Neural cell (in vitro differentiated cells): ENCODE measurements at regions not wholly inside any gene's neighbourhood (a gene's known extent, or its start where the extent isn't known, plus 50 kb on each side); places are given as distances from the start of the nearest gene placed in this dataset.

ENCODE experiments used
- H2AFZ ChIP-seq: fragments of 200-600, 300-800 bp; sonication (generic), shearing (Covaris generic); 2 replicates; pipeline ENCODE4 v1.6.0; 2014; ENCODE audit warnings: low read depth, mild to moderate bottlenecking, antibody characterized with exemption, low read length, moderate library complexity
- H3F3A ChIP-seq: fragments of 200-600 bp; shearing (Covaris generic); 2 replicates; pipeline ENCODE4 v1.6.1; 2016; ENCODE audit warnings: mild to moderate bottlenecking, moderate library complexity, mixed read lengths, antibody characterized with exemption, low read length; ENCODE audit not compliant: insufficient read depth, poor library complexity, severe bottlenecking
- H3K27ac ChIP-seq: fragments of 200-600, 300-800 bp; sonication (generic), shearing (Covaris generic); 2 replicates; pipeline ENCODE4 v1.5.1; 2014; ENCODE audit warnings: mild to moderate bottlenecking, low read length, moderate library complexity
- H3K27me3 ChIP-seq: fragments of 300-800, 200-600 bp; sonication (generic), shearing (Covaris generic); 2 replicates; pipeline ENCODE4 v1.6.0; 2014; ENCODE audit warnings: mild to moderate bottlenecking, low read depth, low read length, moderate library complexity; ENCODE audit not compliant: insufficient read depth
- H3K36me3 ChIP-seq: fragments of 300-800, 200-600 bp; sonication (generic), shearing (Covaris generic); 2 replicates; pipeline ENCODE4 v1.5.1; 2014; ENCODE audit warnings: mild to moderate bottlenecking, antibody characterized with exemption, low read length, moderate library complexity; ENCODE audit not compliant: insufficient read depth
- H3K4me2 ChIP-seq: fragments of 300-800, 200-600 bp; sonication (generic), shearing (Covaris generic); 2 replicates; pipeline ENCODE4 v1.6.0; 2014; ENCODE audit warnings: mild to moderate bottlenecking, low read length
- H3K4me3 ChIP-seq: fragments of 300-800, 200-600 bp; sonication (generic), shearing (Covaris generic); 2 replicates; pipeline ENCODE4 v1.5.1; 2014; ENCODE audit warnings: mild to moderate bottlenecking, low read length, moderate library complexity
- H3K79me2 ChIP-seq: fragments of 200-600 bp; shearing (Covaris generic); replicated peaks from 2 replicates; pipeline ENCODE4 v1.6.0; 2014; ENCODE audit warnings: mild to moderate bottlenecking, low read length, moderate library complexity; ENCODE audit not compliant: insufficient read depth
- H3K9ac ChIP-seq: fragments of 300-800, 200-600 bp; sonication (generic), shearing (Covaris generic); 2 replicates; pipeline ENCODE4 v1.6.1; 2016; ENCODE audit warnings: mild to moderate bottlenecking, low read length, mixed read lengths
- H3K9me2 ChIP-seq: fragments of 200-600 bp; shearing (Covaris generic); 2 replicates; pipeline ENCODE4 v1.6.1; 2016; ENCODE audit warnings: mild to moderate bottlenecking, low read length, mixed read lengths; ENCODE audit not compliant: insufficient read depth
- H3K9me3 ChIP-seq: fragments of 200-600, 300-800 bp; sonication (generic), shearing (Covaris generic); 2 replicates; pipeline ENCODE4 v1.6.1; 2016; ENCODE audit warnings: mild to moderate bottlenecking, mixed run types, low read length, moderate library complexity, mixed read lengths
- H4K20me1 ChIP-seq: fragments of 200-600 bp; shearing (Covaris generic); 2 replicates; pipeline ENCODE4 v1.6.1; 2016; ENCODE audit warnings: mild to moderate bottlenecking, mixed run types; ENCODE audit not compliant: insufficient read depth
- CTCF ChIP-seq: fragments of 450-650 bp; IDR thresholded peaks from 2 replicates; pipeline ENCODE4 v1.5.1; 2014; ENCODE audit warnings: antibody characterized with exemption, mild to moderate bottlenecking, moderate library complexity; ENCODE audit not compliant: poor library complexity, severe bottlenecking
- EP300 ChIP-seq: fragments of 450-650 bp; conservative IDR thresholded peaks from 2 replicates; pipeline ENCODE4 v1.6.1; 2014; ENCODE audit warnings: antibody characterized with exemption, mild to moderate bottlenecking, moderate library complexity; ENCODE audit not compliant: poor library complexity, severe bottlenecking
- EZH2 ChIP-seq: fragments of 200-600, 300-800 bp; shearing (Covaris generic), sonication (generic); IDR thresholded peaks from 2 replicates; pipeline ENCODE4 v1.6.1; 2014; ENCODE audit warnings: antibody characterized with exemption, low read length, borderline replicate concordance, mild to moderate bottlenecking; ENCODE audit not compliant: insufficient read depth, poor library complexity, severe bottlenecking
- MXI1 ChIP-seq: fragments of 450-650 bp; conservative IDR thresholded peaks from 2 replicates; pipeline ENCODE4 v1.6.1; 2014; ENCODE audit warnings: antibody characterized with exemption, mild to moderate bottlenecking; ENCODE audit not compliant: poor library complexity, severe bottlenecking
- POLR2AphosphoS5 ChIP-seq: IDR thresholded peaks from 2 replicates; pipeline ENCODE4 v1.6.1; 2012
- RAD21 ChIP-seq: fragments of 450-650 bp; conservative IDR thresholded peaks from 2 replicates; pipeline ENCODE4 v1.6.1; 2014; ENCODE audit warnings: antibody characterized with exemption, mild to moderate bottlenecking, moderate library complexity
- REST ChIP-seq: IDR thresholded peaks from 2 replicates; pipeline ENCODE4 v1.6.1; 2012; ENCODE audit warnings: borderline replicate concordance
- SMC3 ChIP-seq: fragments of 450-650 bp; conservative IDR thresholded peaks from 2 replicates; pipeline ENCODE4 v1.6.1; 2014; ENCODE audit warnings: antibody characterized with exemption, mild to moderate bottlenecking, moderate library complexity; ENCODE audit not compliant: poor library complexity
- TAF1 ChIP-seq: IDR thresholded peaks from 2 replicates; pipeline ENCODE4 v1.6.1; 2012; ENCODE audit warnings: low read depth

- no peak overlapping the region for H3K4me3 ChIP-seq
- H3K79me2 ChIP-seq: no peaks in the 10 kb centered on the region
- H3K4me2 ChIP-seq: no peak overlapping the region
- no peaks in the 10 kb centered on the region for H4K20me1 ChIP-seq
- TF ChIP-seq EZH2 (no peak), POLR2AphosphoS5 (no peak), TAF1 (no peak), MXI1 (no peak), SMC3 (no peak), RAD21 (no peak), CTCF (no peak), EP300 (no peak), REST (no peak)
- no peaks in the 10 kb centered on the region for H3K27me3 ChIP-seq
- no peak overlapping the region for H3K9ac ChIP-seq
- no peaks in the 10 kb centered on the region for H3K36me3 ChIP-seq
- H3K9me3 ChIP-seq: no peaks in the 10 kb centered on the region
- H2AFZ ChIP-seq: no peak overlapping the region
- no peaks in the 10 kb centered on the region for H3F3A ChIP-seq
- no peak overlapping the region for H3K27ac ChIP-seq
- H3K9me2 ChIP-seq: no peaks in the 10 kb centered on the region
Measured at GRCh38 chr3:73235768-73236167, 174.3 kb downstream of the EBLN2 start.

GRCh38 chr3:73236867-73237266, 175.4 kb downstream of the EBLN2 start:
- no peaks in the 10 kb centered on the region for H3K9me2 ChIP-seq
- H3K79me2 ChIP-seq: no peaks in the 10 kb centered on the region
- no peaks in the 10 kb centered on the region for H3F3A ChIP-seq
- no peaks in the 10 kb centered on the region for H3K36me3 ChIP-seq
- no peak overlapping the region for H3K27ac ChIP-seq
- H3K27me3 ChIP-seq: no peaks in the 10 kb centered on the region
- no peak overlapping the region for H2AFZ ChIP-seq
- H3K9ac ChIP-seq: no peak overlapping the region
- no peak overlapping the region for H3K4me3 ChIP-seq
- H3K9me3 ChIP-seq: no peaks in the 10 kb centered on the region
- no peak for TF ChIP-seq EZH2
- H3K4me2 ChIP-seq: no peak overlapping the region
- no peaks in the 10 kb centered on the region for H4K20me1 ChIP-seq

GRCh38 chr3:73243740-73244139, 182.3 kb downstream of the EBLN2 start:
- Histone ChIP-seq H4K20me1 (no peaks in the 10 kb centered on the region), H3K9ac (no peak overlapping the region), H3K27ac (no peak overlapping the region), H3K27me3 (no peaks in the 10 kb centered on the region), H3K79me2 (no peaks in the 10 kb centered on the region), H2AFZ (no peak overlapping the region), H3K36me3 (no peaks in the 10 kb centered on the region), H3K9me3 (no peaks in the 10 kb centered on the region), H3K4me2 (no peak overlapping the region), H3F3A (no peaks in the 10 kb centered on the region), H3K9me2 (no peaks in the 10 kb centered on the region), H3K4me3 (no peak overlapping the region)
- no peak for TF ChIP-seq MXI1
- no peak for TF ChIP-seq CTCF
- TF ChIP-seq REST: no peak
- no peak for TF ChIP-seq TAF1
- TF ChIP-seq POLR2AphosphoS5: no peak
- no peak for TF ChIP-seq EZH2
